GM18505 (cell line): ENCODE measurements at regions not wholly inside any gene's neighbourhood (a gene's known extent, or its start where the extent isn't known, plus 50 kb on each side); places are given as distances from the start of the nearest gene placed in this dataset.

ENCODE experiments used
- ATAC-seq: cut with Tn5 transposase; IDR thresholded peaks from one replicate; pipeline ENCODE4 v1.9.1; 2021; ENCODE audit not compliant: unreplicated experiment
- POLR2A ChIP-seq: IDR thresholded peaks from 4 replicates; pipeline ENCODE4 v1.6.1; 2011; ENCODE audit warnings: borderline replicate concordance; ENCODE audit not compliant: insufficient read depth, insufficient read length; ENCODE audit errors: extremely low read depth

- no peak for ATAC-seq
- TF ChIP-seq POLR2A, result no peak
These were observed 336.8 kb upstream of the MANEA start for GRCh38 chr6:95240514-95240913.

DNA sequence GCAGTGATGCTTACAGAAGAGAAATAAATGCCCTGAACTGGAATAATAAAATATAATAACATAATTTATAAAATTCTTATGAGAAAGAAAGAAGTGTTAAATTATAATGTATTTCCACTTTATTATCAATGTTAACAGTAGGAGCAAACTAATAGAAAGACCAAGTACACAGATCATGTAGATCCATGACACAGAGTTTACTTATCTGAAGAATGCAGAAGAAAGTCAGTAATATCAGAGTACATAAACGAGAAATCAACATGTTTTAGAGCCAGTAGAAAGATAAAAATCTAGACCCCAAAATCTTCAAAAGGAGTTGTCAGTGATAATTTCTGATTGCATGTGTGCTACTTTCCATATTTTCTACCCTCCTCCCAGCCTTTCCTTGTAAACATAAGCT is 334.8 kb upstream of the MANEA start:
- ATAC-seq, result no peak
- TF ChIP-seq POLR2A, result no peak

DNA sequence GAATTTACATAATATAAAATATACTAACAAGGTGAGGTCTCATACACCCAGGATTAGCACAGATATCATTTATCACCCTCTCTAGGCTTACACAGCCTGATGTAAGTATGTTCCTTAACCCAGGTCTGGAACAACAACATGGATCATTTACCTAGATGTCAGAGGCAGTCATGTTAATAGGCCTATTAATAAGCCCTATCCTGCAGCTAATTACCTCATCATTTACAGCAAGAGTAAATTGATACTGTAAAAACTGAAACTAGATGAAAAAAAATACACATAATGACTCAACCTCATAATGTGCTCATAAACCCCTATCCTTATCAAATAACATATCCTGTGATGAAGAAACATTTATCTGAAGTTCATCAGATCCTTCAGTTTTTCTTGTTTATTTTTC is 334.3 kb upstream of the MANEA start:
- no peak for TF ChIP-seq POLR2A
- ATAC-seq, result no peak

DNA sequence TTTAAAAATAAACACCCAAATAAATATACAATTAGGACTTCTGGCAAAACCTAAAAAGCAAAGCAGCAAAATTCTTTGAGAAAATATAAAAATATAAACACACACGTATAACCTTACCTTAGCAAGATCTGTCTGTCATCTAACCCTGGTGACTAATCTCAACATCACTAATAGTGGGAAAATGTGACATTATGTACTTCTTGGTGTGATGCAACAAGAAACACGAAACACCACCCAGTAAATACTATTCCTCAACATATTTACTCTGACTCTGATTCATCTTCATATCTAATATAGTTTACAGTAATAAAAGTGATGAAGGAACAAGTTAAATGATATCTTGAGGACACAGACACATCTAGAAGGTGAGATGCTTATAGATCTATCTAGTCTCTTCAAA is 332.6 kb upstream of the MANEA start:
- ATAC-seq, result no peak
- TF ChIP-seq POLR2A, result no peak

DNA sequence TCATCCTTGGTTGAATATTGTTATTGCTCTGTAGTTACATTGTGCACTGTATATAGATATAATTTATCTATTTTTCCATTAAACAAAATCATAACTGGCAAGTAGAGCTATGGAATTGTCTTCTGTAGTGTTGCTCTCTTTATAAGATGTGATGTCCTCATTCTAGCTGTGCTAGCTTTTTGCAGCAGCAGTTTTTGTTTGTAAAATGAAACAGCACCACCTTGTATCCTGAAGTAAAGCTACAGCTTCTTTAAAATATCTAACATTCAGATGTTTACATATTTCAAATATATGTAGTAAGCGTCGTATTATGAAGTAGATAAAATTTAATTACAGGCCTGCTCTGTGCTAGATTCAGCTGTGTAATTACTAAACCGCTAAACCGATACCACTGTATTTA is 328.8 kb upstream of the MANEA start:
- TF ChIP-seq POLR2A, result no peak
- ATAC-seq, result no peak

- no peak for ATAC-seq
- no peak for TF ChIP-seq POLR2A
These were observed 328.2 kb upstream of the MANEA start for GRCh38 chr6:95249175-95249574.

DNA sequence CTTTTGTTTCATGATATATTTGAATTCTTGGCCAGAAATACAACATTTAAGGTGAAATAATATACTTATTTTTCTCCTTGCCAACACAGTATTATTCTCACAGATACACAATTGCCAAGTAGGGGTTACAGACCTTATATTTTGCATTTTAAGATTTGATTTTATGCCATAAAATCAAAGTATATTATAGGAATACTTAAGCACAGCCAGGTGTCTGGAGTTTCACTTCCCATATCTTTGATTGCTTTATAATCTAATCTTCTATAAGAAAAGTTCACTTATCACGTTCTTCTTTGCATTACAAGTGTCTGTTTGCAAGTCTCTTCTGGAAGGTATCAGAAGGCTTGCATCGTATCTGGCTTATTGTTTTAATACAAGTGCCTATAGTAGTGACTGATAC is 327.7 kb upstream of the MANEA start:
- TF ChIP-seq POLR2A, result no peak

GRCh38 chr6:95263840-95264239 is 313.5 kb upstream of the MANEA start:
- ATAC-seq, result no peak
- no peak for TF ChIP-seq POLR2A

More for the DNA sequence above, 327.7 kb upstream of the MANEA start:
- ATAC-seq, result no peak

GRCh38 chr6:95266537-95267258 is 310.6 kb upstream of the MANEA start:
- no peak for TF ChIP-seq POLR2A
- no peak for ATAC-seq

- no peak for ATAC-seq
- TF ChIP-seq POLR2A, result no peak
These were observed 302.6 kb upstream of the MANEA start for GRCh38 chr6:95274686-95275235.

GRCh38 chr6:95279616-95280015 is 297.7 kb upstream of the MANEA start:
- TF ChIP-seq POLR2A, result no peak
- no peak for ATAC-seq

DNA sequence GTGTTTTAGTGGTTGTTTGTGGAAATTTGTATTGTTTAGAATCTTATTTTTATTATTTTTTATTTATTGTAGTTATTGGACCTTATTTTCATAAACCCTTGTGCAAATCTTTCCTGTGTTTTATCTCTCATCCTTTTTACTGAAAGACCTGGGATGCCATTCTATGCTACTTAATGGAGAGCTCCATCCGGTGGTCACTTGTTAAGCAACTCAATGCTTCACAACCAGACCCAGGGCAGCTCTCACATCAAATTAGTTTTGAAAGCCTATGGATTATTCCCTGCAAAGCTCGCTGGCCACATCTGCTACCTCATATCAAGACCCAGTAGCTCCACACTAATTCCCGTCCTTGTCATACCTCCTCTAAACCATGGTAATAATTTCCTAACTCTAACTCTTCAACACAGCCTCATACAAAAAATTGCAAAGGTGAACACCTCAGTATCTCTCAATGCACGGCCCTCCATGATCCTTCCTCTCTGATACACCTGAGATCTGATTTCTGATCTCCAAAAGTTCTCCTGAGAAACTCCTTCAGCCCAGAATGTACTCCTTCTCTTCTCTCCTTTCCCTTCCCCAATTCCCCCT is 296.6 kb upstream of the MANEA start:
- no peak for ATAC-seq
- no peak for TF ChIP-seq POLR2A

DNA sequence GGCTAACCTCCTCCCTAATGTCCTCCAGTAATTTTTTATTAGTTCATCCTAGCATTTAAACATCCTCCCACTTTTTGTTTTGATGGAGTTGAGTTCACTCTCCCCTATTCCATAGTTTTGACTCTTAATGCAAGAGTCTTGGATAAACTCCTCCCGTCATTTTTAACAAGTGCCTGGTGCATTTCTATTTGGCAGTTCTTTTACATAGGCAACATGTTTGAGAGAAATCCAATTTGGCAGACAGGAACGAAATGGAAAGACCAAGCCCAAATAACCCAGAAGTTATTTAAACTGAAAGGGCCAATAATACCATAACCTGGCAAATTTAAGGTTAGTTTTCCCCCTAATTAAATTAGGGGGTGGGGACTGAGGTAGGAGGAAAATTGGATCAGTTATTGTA is 291.5 kb upstream of the MANEA start:
- TF ChIP-seq POLR2A, result no peak
- ATAC-seq, result no peak

GRCh38 chr6:95286874-95287273 is 290.5 kb upstream of the MANEA start:
- TF ChIP-seq POLR2A, result no peak

More at GRCh38 chr6:95286874-95287273, 290.5 kb upstream of the MANEA start:
- no peak for ATAC-seq
